NB4 (cell line): ENCODE measurements at regions not wholly inside any gene's neighbourhood (a gene's known extent, or its start where the extent isn't known, plus 50 kb on each side); places are given as distances from the start of the nearest gene placed in this dataset.

ENCODE experiments used
- CTCF ChIP-seq: IDR thresholded peaks from one replicate; pipeline ENCODE4 v1.5.1; 2012; ENCODE audit warnings: low read depth, low read length
- MYC ChIP-seq: IDR thresholded peaks from 2 replicates; pipeline ENCODE4 v1.6.1; 2011; ENCODE audit warnings: low read depth, low read length

GRCh38 chr11:62046568-62047100, 77.2 kb upstream of the INCENP start:
- TF ChIP-seq MYC (no peak), CTCF (no peak)
